Hematopoietic multipotent progenitor cell treated with erythropoietin and hydrocortisone succinate and interleukin-3 and kit ligand, for 8 days (in vitro differentiated cells): ENCODE measurements at regions not wholly inside any gene's neighbourhood (a gene's known extent, or its start where the extent isn't known, plus 50 kb on each side); places are given as distances from the start of the nearest gene placed in this dataset.
"Not testable (repeated sequence)": the region's sequence is repeated elsewhere in the genome, so short reads cannot be mapped to it uniquely, and the experiment has no call there.

ENCODE experiments used
- DNase-seq: peaks from one replicate; pipeline ENCODE4 v3.0.0-alpha.2; 2015

GRCh38 chr17:70961341-70961740, 792.0 kb downstream of the KCNJ2 start:
- DNase-seq = no peak

GRCh38 chr17:70968302-70968701, 799.0 kb downstream of the KCNJ2 start:
- DNase-seq = no peak

GRCh38 chr17:70969521-70970034, 800.2 kb downstream of the KCNJ2 start:
- no peak for DNase-seq

GRCh38 chr17:70976447-70976846, 807.1 kb downstream of the KCNJ2 start:
- DNase-seq = no peak

- DNase-seq = no peak
Measured at GRCh38 chr17:70984873-70985272, 815.5 kb downstream of the KCNJ2 start.

GRCh38 chr17:70987867-70988340, 818.6 kb downstream of the KCNJ2 start:
- no peak for DNase-seq

GRCh38 chr17:70988622-70989021, 819.3 kb downstream of the KCNJ2 start:
- no peak for DNase-seq

- no peak for DNase-seq
Measured at GRCh38 chr17:70989280-70989679, 819.9 kb downstream of the KCNJ2 start.

GRCh38 chr17:70994194-70994593, 824.9 kb downstream of the KCNJ2 start:
- DNase-seq = no peak

- DNase-seq = no peak
Measured at GRCh38 chr17:70995997-70996396, 826.7 kb downstream of the KCNJ2 start.

- no peak for DNase-seq
Measured at GRCh38 chr17:71003736-71004135, 834.4 kb downstream of the KCNJ2 start.

GRCh38 chr17:71004413-71004812, 835.1 kb downstream of the KCNJ2 start:
- no peak for DNase-seq

GRCh38 chr17:71011391-71011790, 842.1 kb downstream of the KCNJ2 start:
- DNase-seq = no peak

- DNase-seq = no peak
Measured at GRCh38 chr17:71019699-71020098, 850.4 kb downstream of the KCNJ2 start.

- no peak for DNase-seq
Measured at GRCh38 chr17:71022758-71023157, 853.4 kb downstream of the KCNJ2 start.

- no peak for DNase-seq
Measured at GRCh38 chr17:71023249-71024030, 854.1 kb downstream of the KCNJ2 start.

GRCh38 chr17:71024172-71024571, 854.8 kb downstream of the KCNJ2 start:
- DNase-seq = no peak

GRCh38 chr17:71024969-71025368, 855.6 kb downstream of the KCNJ2 start:
- no peak for DNase-seq

- DNase-seq = no peak
Measured at GRCh38 chr17:71029246-71029645, 859.9 kb downstream of the KCNJ2 start.

- not testable (repeated sequence) for DNase-seq
Measured at GRCh38 chr17:71031286-71031685, 862.0 kb downstream of the KCNJ2 start.

GRCh38 chr17:71032746-71033273, 863.5 kb downstream of the KCNJ2 start:
- DNase-seq = no peak

GRCh38 chr17:71033336-71033735, 864.0 kb downstream of the KCNJ2 start:
- no peak for DNase-seq

GRCh38 chr17:71035226-71035625, 865.9 kb downstream of the KCNJ2 start:
- no peak for DNase-seq

- no peak for DNase-seq
Measured at GRCh38 chr17:71037386-71037785, 868.1 kb downstream of the KCNJ2 start.

- DNase-seq = no peak
Measured at GRCh38 chr17:71039391-71039790, 870.1 kb downstream of the KCNJ2 start.
